Ovary (tissue), 7 donors: ENCODE measurements at regions not wholly inside any gene's neighbourhood (a gene's known extent, or its start where the extent isn't known, plus 50 kb on each side); places are given as distances from the start of the nearest gene placed in this dataset.

Experiments used
- DNase-seq, 5 donors: peaks; one replicate each; pipeline ENCODE4 v3.0.0-alpha.2; 2019 to 2020
- H3K27ac ChIP-seq, 2 donors: fragments of 200-600 bp; one replicate each; pipeline versions ENCODE4 v1.5.1 to v1.8.0; 2019 to 2022
- H3K27me3 ChIP-seq: fragments of 200-600 bp; one replicate; pipeline ENCODE4 v1.8.0; 2022
- H3K36me3 ChIP-seq: fragments of 200-600 bp; sonication (generic); one replicate; pipeline ENCODE4 v1.5.1; 2019
- H3K4me1 ChIP-seq: one replicate; pipeline ENCODE4 v1.8.1; 2013; ENCODE audit warnings: mild to moderate bottlenecking, moderate library complexity; ENCODE audit not compliant: insufficient read depth
- H3K4me3 ChIP-seq: fragments of 200-600 bp; sonication (generic); one replicate; pipeline ENCODE4 v1.5.1; 2017
- H3K9me3 ChIP-seq, 2 donors: fragments of 200-600 bp in 1 of 2; sonication (generic) in 1 of 2; one replicate each; pipeline versions ENCODE4 v1.5.1 to v1.8.1; 2013 to 2019; ENCODE audit warnings: mild to moderate bottlenecking in 1 of 2, moderate library complexity in 1 of 2
- EP300 ChIP-seq: sonication (generic); formaldehyde crosslinking; IDR thresholded peaks from one replicate; pipeline ENCODE4 v1.6.1; 2017; ENCODE audit warnings: antibody characterized with exemption
- POLR2A ChIP-seq: fragments of 450-650 bp; IDR thresholded peaks from one replicate; pipeline ENCODE4 v1.6.1; 2017; ENCODE audit warnings: antibody characterized with exemption, mild to moderate bottlenecking, moderate library complexity
- WGBS, 3 donors: extraction: QIAGEN DNeasy Blood & Tissue Kit in 1 of 3; methylation state at CpG; one replicate each; pipeline versions ENCODE4 v1.1.5 to v1.1.7; 2013 to 2017; 5-methylcytosine and 5-hydroxymethylcytosine counted together
- intact Hi-C, 4 donors: fragments of 100-400 bp; cut with DNase I; formaldehyde crosslinking; loops; one replicate each; pipeline versions ENCODE4 v1.11.0 to v1.15.1; 2022 to 2023
- TF ChIP-seq, protein P1 (sequence below), 3 donors: fragments of 450-650 bp in 2 of 3; fragments of 200-600 bp in 1 of 3; IDR thresholded peaks; one replicate each; pipeline versions ENCODE4 v1.5.1 to v1.8.0; 2016 to 2022; ENCODE audit warnings: antibody characterized with exemption in 3 of 3, mild to moderate bottlenecking in 1 of 3
- donor health status: DM: no; HTN: no; CAD: no; lungs with moderate emphysema.
- donor health status: DM: no; HTN: no; CAD: no.
- donor health status: Bipolar disorder and iron deficiency.
- donor health status: DM: no; HTN: no; CAD: no.
- donor health status: DM: yes; HTN: yes; CAD: no.

DNA sequence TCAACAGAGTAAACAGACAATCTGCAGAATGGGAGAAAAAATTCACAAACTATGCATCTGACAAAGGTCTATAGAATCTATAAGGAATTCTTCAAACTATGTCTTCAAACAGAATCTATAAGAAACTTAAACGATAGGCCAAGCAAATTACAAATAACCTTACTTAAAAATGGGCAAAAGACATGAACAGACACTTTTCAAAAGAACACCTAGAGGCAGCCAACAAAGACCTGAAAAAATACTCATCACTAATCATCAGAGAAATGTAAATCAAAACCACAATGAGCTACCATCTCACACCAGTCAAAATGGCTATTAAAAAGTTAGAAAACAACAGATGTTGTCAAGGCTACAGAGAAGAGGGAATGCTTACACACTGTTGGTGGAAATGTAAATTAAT is 81.3 kb downstream of the ID4 start:
- TF ChIP-seq, protein P1, sequence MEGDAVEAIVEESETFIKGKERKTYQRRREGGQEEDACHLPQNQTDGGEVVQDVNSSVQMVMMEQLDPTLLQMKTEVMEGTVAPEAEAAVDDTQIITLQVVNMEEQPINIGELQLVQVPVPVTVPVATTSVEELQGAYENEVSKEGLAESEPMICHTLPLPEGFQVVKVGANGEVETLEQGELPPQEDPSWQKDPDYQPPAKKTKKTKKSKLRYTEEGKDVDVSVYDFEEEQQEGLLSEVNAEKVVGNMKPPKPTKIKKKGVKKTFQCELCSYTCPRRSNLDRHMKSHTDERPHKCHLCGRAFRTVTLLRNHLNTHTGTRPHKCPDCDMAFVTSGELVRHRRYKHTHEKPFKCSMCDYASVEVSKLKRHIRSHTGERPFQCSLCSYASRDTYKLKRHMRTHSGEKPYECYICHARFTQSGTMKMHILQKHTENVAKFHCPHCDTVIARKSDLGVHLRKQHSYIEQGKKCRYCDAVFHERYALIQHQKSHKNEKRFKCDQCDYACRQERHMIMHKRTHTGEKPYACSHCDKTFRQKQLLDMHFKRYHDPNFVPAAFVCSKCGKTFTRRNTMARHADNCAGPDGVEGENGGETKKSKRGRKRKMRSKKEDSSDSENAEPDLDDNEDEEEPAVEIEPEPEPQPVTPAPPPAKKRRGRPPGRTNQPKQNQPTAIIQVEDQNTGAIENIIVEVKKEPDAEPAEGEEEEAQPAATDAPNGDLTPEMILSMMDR (IDR thresholded peaks at IDR 0.05), result no peak
- TF ChIP-seq EP300 (no peak), POLR2A (no peak)
- DNase-seq, result no peak
- Histone ChIP-seq H3K9me3 (no peaks in the 10 kb centered on the region), H3K4me3 (no peak overlapping the region), H3K4me1 (no peaks in the 10 kb centered on the region), H3K36me3 (no peaks in the 10 kb centered on the region), H3K27me3 (no peaks in the 10 kb centered on the region), H3K27ac (no peak overlapping the region)
- 40 to 88% (median 47%) methylated on average over 1 of the region's 1 CpG for WGBS, 3 donors
- intact Hi-C loops, result no loop called here

DNA sequence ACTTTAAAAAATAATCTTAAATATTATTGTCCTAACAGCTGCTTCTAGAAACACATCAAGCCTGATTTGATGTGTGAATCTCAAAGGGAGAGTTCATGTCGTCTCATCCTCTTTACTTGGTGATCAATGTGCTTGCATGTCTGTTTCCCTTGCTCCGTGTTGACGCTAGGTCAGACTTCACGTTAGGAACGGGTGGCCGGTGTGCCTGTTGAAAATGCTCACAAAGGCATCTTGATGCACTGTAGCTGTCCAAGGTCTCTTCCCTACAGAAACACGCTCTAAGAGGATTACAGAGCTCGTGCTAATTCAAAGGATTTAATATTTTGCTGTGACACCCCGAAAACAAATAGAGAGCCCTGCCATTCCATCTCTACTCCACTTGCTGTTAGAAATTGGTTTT is 84.6 kb downstream of the ID4 start:
- 20 to 49% (median 20%) methylated on average over 9 of the region's 9 CpGs for WGBS, 3 donors
- Histone ChIP-seq H3K27me3 (no peaks in the 10 kb centered on the region), H3K4me1 (no peaks in the 10 kb centered on the region), H3K27ac (no peak overlapping the region), H3K9me3 (no peaks in the 10 kb centered on the region), H3K4me3 (no peak overlapping the region), H3K36me3 (no peaks in the 10 kb centered on the region)
- TF ChIP-seq, protein P1 (IDR thresholded peaks at IDR 0.05), result no peak
- TF ChIP-seq POLR2A, result no peak
- no peak for TF ChIP-seq EP300
- intact Hi-C loops, result no loop called here
- DNase-seq, result no peak

DNA sequence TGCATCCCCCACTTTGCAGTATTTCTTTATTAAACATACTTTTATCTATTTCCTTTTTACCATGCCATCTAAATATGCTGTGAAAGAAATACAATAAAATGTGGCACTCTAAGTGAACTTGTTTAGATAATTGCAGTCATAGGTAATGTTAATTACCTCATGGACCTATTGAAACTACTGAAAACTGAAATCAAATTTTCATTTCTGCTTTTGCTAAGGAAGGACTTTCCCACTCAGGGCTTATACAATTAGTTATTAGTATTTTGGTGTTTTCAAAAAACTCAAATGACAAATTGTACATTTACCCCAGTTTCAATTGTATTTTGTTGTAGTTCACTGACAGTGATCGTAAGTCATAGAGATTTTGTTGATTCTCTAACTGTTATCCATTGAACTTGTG is 88.4 kb downstream of the ID4 start:
- TF ChIP-seq EP300 (no peak), POLR2A (no peak)
- TF ChIP-seq, protein P1 (IDR thresholded peaks at IDR 0.05), result no peak
- Histone ChIP-seq H3K4me1 (no peaks in the 10 kb centered on the region), H3K27me3 (no peaks in the 10 kb centered on the region), H3K9me3 (no peaks in the 10 kb centered on the region), H3K27ac (no peak overlapping the region), H3K36me3 (no peaks in the 10 kb centered on the region), H3K4me3 (no peak overlapping the region)
- no peak for DNase-seq
- 86 to 97% (median 97%) methylated on average over 1 of the region's 1 CpG for WGBS, 3 donors
- intact Hi-C loops, result no loop called here

DNA sequence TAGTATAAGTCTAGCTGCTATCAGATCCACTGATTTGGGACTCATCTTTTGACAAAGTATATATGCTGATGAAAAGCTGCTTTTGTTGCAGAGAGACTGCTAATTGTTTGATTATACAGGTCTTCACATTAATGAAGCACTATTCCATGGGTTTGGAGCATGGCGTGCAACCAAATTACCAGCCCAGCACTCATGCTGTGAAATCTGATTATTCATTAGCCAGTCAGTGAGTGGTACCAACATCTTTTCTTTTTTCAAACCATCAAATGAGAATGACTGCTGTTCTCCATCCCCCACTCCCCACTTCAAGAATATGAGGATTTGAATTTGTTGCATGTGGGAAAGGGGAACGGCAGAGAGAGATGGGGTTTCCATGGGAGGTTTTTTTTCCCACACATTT is 91.3 kb downstream of the ID4 start:
- H3K36me3 ChIP-seq, result no peaks in the 10 kb centered on the region
- no peak overlapping the region for H3K4me3 ChIP-seq
- no peaks in the 10 kb centered on the region for H3K27me3 ChIP-seq
- H3K27ac ChIP-seq, result no peak overlapping the region
- H3K4me1 ChIP-seq, result no peaks in the 10 kb centered on the region
- TF ChIP-seq EP300, result no peak
- TF ChIP-seq, protein P1 (IDR thresholded peaks at IDR 0.05), result no peak
- no peak for TF ChIP-seq POLR2A
- no peaks in the 10 kb centered on the region for H3K9me3 ChIP-seq
- no peak for DNase-seq
- 85 to 95% (median 94%) methylated on average over 2 of the region's 2 CpGs for whole genome bisulfite sequencing, 3 donors
- intact Hi-C loops, result no loop called here

DNA sequence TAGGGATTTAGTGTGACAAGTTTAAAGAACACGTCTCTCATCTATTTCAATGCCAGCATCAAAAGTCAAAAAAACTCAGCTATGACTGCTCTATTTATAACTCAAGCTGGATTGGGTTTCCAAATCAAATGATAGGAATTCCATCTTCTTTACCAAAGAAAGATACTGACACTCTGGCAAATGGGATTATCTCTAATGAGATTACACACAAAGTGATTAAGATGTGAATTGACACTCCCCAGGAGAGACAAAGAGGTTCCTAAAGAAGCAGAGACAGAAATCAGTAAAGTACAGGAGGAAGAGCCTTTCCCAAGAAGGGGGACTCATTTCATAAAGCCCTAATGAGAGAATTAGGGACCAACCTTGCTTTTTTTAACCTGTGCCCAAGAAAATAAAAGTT is 92.1 kb downstream of the ID4 start:
- Histone ChIP-seq H3K9me3 (no peaks in the 10 kb centered on the region), H3K36me3 (no peaks in the 10 kb centered on the region)
- intact Hi-C loops, result no loop called here

More for the DNA sequence above, 92.1 kb downstream of the ID4 start:
- TF ChIP-seq, protein P1 (IDR thresholded peaks at IDR 0.05), result no peak
- TF ChIP-seq POLR2A, result no peak
- TF ChIP-seq EP300, result no peak
- no peaks in the 10 kb centered on the region for H3K4me1 ChIP-seq
- 37 to 77% (median 58%) methylated on average over 1 of the region's 1 CpG for WGBS, 3 donors
- DNase-seq, result no peak
- H3K4me3 ChIP-seq, result no peak overlapping the region
- no peak overlapping the region for H3K27ac ChIP-seq
- no peaks in the 10 kb centered on the region for H3K27me3 ChIP-seq
